ENCODE measurements at regions not wholly inside any gene's neighbourhood (a gene's known extent, or its start where the extent isn't known, plus 50 kb on each side); places are given as distances from the start of the nearest gene placed in this dataset.

DNA sequence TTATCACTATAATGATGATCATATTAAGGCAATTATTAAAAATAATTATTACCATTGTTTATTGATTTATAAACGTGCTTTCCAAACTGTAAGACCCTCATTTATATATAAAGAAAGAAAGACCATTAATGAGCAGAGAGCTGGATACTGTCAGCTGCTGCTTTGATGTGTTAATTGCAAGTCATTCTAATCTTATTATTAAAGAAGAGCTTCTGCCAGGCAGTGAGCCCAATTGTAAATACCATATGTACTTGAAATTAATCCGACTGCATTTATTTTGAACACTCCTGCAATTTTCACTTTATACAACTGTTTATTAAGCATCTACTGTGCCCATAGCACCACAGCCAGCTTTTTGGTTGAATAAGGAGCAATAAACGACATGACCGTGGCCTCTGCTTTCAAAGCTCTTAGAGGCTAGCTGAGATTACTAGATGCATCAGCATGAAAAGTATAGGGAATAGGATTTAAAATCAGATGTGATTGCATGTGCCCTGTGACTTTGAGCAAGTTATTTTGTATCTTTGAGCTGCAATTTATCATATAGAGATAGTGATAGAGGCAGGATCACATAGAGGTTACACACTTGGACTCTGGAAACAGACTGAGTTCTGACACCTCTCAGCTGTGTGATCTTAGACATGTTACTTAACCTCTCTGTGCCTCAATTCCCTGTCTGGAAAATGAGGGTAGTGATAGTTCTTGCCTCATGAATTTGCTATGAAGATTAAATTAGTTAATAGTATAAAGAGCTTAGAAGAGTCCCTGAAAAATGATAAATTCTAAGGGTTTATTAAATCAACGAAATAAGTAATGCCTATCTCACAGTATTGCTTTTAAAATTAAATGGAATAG is 83.4 kb downstream of the MYCN start:
- Histone ChIP-seq H3K9me3 (ENCODE audit: insufficient read depth, low read depth, low read length) (no peaks in the 10 kb centered on the region), H3K4me3 (ENCODE audit: low read length, poor library complexity, severe bottlenecking) (no peak overlapping the region), H4K20me1 (ENCODE audit: insufficient read depth, low read length, poor library complexity, severe bottlenecking) (no peaks in the 10 kb centered on the region), H2AFZ (ENCODE audit: low read length) (no peak overlapping the region), H3F3A (ENCODE audit: low read depth) (no peaks in the 10 kb centered on the region), H3K36me3 (ENCODE audit: insufficient read depth, low read length) (no peaks in the 10 kb centered on the region), H3K9me2 (replicated peaks; ENCODE audit: low read depth, low read length) (no peaks in the 10 kb centered on the region), H3K4me1 (ENCODE audit: insufficient read depth, low read length, poor library complexity, severe bottlenecking) (no peaks in the 10 kb centered on the region), H3K79me2 (ENCODE audit: insufficient read depth, low read length) (no peaks in the 10 kb centered on the region), H3K9ac (ENCODE audit: low read depth, low read length, poor library complexity, severe bottlenecking) (no peak overlapping the region), H3K27me3 (ENCODE audit: insufficient read depth, low read length, poor library complexity, severe bottlenecking) (no peaks in the 10 kb centered on the region), H3K4me2 (ENCODE audit: low read depth, low read length, poor library complexity, severe bottlenecking) (no peak overlapping the region)
- TF ChIP-seq, protein P1, sequence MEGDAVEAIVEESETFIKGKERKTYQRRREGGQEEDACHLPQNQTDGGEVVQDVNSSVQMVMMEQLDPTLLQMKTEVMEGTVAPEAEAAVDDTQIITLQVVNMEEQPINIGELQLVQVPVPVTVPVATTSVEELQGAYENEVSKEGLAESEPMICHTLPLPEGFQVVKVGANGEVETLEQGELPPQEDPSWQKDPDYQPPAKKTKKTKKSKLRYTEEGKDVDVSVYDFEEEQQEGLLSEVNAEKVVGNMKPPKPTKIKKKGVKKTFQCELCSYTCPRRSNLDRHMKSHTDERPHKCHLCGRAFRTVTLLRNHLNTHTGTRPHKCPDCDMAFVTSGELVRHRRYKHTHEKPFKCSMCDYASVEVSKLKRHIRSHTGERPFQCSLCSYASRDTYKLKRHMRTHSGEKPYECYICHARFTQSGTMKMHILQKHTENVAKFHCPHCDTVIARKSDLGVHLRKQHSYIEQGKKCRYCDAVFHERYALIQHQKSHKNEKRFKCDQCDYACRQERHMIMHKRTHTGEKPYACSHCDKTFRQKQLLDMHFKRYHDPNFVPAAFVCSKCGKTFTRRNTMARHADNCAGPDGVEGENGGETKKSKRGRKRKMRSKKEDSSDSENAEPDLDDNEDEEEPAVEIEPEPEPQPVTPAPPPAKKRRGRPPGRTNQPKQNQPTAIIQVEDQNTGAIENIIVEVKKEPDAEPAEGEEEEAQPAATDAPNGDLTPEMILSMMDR (conservative IDR thresholded peaks at IDR 0.05; ENCODE audit: low read length), result no peak
- TF ChIP-seq EZH2phosphoT487 (IDR thresholded peaks at IDR 0.05; ENCODE audit: borderline replicate concordance), result no peak

DNA sequence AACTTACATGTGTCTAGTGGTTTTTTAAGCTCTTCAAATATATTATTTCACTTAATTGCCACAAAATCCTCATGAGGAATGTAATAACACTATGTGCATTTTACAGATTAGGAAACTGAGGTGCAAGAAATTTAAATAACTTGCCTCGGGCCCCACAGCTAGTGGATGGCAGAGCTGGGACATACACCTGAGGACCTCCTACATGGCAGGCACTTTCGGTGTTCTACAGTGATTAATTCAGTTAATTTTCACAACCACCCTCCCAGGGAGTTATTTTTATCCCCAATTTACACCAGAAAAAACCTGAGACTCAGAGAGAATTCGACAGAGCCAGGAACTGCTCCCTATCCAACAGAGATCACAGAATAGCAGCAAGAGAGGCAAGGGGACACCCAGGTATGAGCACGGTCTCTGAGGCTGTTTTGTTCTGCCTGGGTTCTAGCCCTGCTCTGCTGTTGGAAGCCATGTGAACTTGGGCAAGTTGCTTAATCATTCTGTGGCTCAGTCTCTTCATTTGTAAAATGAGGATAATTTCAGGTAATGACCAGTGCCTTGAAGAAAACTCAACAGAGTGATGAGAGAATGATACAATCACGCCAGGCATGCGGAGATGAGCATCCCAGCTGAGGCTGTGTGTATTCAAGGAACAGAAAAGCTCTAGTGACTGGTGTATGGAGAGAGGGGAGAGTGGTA is 82.3 kb downstream of the MYCN start:
- Histone ChIP-seq H3K27me3 (ENCODE audit: insufficient read depth, low read length, poor library complexity, severe bottlenecking) (no peaks in the 10 kb centered on the region), H3K9me3 (ENCODE audit: insufficient read depth, low read depth, low read length) (no peaks in the 10 kb centered on the region), H3K4me3 (ENCODE audit: low read length, poor library complexity, severe bottlenecking) (no peak overlapping the region), H3K4me1 (ENCODE audit: insufficient read depth, low read length, poor library complexity, severe bottlenecking) (no peaks in the 10 kb centered on the region), H3F3A (ENCODE audit: low read depth) (no peaks in the 10 kb centered on the region), H4K20me1 (ENCODE audit: insufficient read depth, low read length, poor library complexity, severe bottlenecking) (no peaks in the 10 kb centered on the region), H2AFZ (ENCODE audit: low read length) (no peak overlapping the region), H3K36me3 (ENCODE audit: insufficient read depth, low read length) (no peaks in the 10 kb centered on the region), H3K4me2 (ENCODE audit: low read depth, low read length, poor library complexity, severe bottlenecking) (no peak overlapping the region), H3K79me2 (ENCODE audit: insufficient read depth, low read length) (no peaks in the 10 kb centered on the region), H3K9me2 (replicated peaks; ENCODE audit: low read depth, low read length) (no peaks in the 10 kb centered on the region), H3K9ac (ENCODE audit: low read depth, low read length, poor library complexity, severe bottlenecking) (no peak overlapping the region)
- no peak for TF ChIP-seq EZH2phosphoT487 (IDR thresholded peaks at IDR 0.05; ENCODE audit: borderline replicate concordance)
- TF ChIP-seq, protein P1 (conservative IDR thresholded peaks at IDR 0.05; ENCODE audit: low read length), result no peak

DNA sequence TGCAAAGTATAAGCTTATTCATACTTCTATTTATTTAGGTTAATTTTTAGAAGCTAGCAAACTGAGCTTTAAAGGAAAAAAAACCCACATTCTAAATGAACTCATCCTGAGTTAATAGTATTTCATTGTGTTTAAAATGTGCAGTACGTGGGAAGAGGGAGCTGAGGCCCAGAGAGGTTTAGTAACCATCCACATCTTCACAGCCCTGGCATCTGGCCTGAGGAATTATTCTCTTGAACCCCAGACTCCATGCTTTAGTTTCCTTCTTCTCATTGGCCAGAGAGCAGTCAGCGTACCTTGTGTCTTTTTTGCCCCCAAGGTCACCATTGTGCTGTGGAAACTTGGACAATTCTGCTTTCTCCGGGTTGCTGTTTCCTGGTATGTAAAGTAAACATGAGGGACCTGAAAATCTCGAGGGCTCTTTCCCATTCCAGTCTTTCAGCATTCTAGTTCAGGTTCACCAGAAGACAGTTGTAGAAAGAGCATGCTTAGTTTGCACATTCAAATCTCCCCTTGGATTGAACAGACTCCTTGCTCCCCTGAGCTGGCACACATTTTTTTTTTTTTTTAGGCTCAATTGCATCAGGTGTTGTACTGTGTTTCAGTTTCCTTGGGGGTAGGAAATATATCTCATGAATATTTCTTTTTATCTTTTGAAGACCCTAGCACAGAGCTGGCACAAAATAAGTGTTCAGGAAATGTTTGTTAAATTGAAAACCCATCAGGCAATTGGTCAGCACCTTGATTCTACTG is 81.4 kb downstream of the MYCN start:
- no peaks in the 10 kb centered on the region for H3K79me2 ChIP-seq (ENCODE audit: insufficient read depth, low read length)
- no peaks in the 10 kb centered on the region for H3K9me2 ChIP-seq (replicated peaks; ENCODE audit: low read depth, low read length)
- no peak overlapping the region for H3K4me3 ChIP-seq (ENCODE audit: low read length, poor library complexity, severe bottlenecking)
- no peaks in the 10 kb centered on the region for H4K20me1 ChIP-seq (ENCODE audit: insufficient read depth, low read length, poor library complexity, severe bottlenecking)
- TF ChIP-seq, protein P1 (conservative IDR thresholded peaks at IDR 0.05; ENCODE audit: low read length), result no peak
- no peak for TF ChIP-seq EZH2phosphoT487 (IDR thresholded peaks at IDR 0.05; ENCODE audit: borderline replicate concordance)
- no peak overlapping the region for H3K4me2 ChIP-seq (ENCODE audit: low read depth, low read length, poor library complexity, severe bottlenecking)
- H3K9ac ChIP-seq (ENCODE audit: low read depth, low read length, poor library complexity, severe bottlenecking), result no peak overlapping the region
- H3F3A ChIP-seq (ENCODE audit: low read depth), result no peaks in the 10 kb centered on the region
- no peaks in the 10 kb centered on the region for H3K4me1 ChIP-seq (ENCODE audit: insufficient read depth, low read length, poor library complexity, severe bottlenecking)
- H2AFZ ChIP-seq (ENCODE audit: low read length), result no peak overlapping the region
- H3K9me3 ChIP-seq (ENCODE audit: insufficient read depth, low read depth, low read length), result no peaks in the 10 kb centered on the region
- H3K27me3 ChIP-seq (ENCODE audit: insufficient read depth, low read length, poor library complexity, severe bottlenecking), result no peaks in the 10 kb centered on the region
- no peaks in the 10 kb centered on the region for H3K36me3 ChIP-seq (ENCODE audit: insufficient read depth, low read length)
